ENCODE measurements at regions not wholly inside any gene's neighbourhood (a gene's known extent, or its start where the extent isn't known, plus 50 kb on each side); places are given as distances from the start of the nearest gene placed in this dataset.
"Not testable (repeated sequence)": the region's sequence is repeated elsewhere in the genome, so short reads cannot be mapped to it uniquely, and the experiment has no call there.

DNA sequence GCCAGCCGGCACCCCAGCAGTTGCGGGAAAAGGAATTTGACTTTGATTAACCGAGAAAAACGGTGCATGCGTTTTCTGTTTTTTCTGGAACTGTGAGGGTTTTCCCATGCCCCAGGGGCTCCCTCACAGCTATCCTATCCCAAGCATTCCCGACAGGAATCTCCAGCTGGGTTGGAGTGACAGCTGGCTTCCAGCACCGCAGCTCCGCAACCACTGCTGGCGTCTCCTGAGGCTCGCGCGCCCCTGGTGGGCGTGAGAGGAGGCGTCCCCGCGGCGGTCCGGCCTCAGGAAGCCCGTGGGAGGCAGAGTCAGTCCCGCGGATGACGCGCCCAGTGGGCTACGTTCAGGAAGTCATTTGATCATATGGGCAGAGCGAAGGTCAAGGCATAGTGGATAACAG lies 623.2 kb downstream of the SPATA31A6 start:
- peak in 1 of 7 experiments; percentile 6 for TF ChIP-seq CTCF (IDR thresholded peaks at IDR 0.05)
- not testable (repeated sequence) for TF ChIP-seq POLR2A (IDR thresholded peaks at IDR 0.05)
